AG08396 (cell line): ENCODE measurements at regions not wholly inside any gene's neighbourhood (a gene's known extent, or its start where the extent isn't known, plus 50 kb on each side); places are given as distances from the start of the nearest gene placed in this dataset.
"Not testable (repeated sequence)": the region's sequence is repeated elsewhere in the genome, so short reads cannot be mapped to it uniquely, and the experiment has no call there.

Source experiments
- DNase-seq: peaks from one replicate; pipeline ENCODE4 v3.0.0; 2012; ENCODE audit warnings: low spot score, mixed read lengths

DNA sequence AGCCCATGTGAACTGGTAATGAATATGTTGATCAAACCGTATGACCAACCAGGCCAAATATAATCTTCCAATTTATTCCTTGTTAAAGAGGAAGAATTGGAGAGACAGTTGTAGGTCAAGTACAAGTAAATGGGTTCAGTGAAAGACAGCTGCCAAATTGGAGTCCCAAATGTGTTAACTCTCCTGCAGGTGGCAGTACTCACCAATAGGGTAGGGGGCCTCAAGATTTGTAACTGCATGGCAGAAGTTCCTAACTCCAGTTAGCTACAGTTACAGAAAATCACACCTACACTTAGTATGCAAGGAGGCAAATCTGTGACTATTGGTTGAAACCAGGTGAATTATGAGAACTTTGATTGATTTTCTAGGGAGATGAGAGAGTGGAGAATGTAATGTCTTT, 278.0 kb downstream of the ZBBX start:
- DNase-seq = no peak

DNA sequence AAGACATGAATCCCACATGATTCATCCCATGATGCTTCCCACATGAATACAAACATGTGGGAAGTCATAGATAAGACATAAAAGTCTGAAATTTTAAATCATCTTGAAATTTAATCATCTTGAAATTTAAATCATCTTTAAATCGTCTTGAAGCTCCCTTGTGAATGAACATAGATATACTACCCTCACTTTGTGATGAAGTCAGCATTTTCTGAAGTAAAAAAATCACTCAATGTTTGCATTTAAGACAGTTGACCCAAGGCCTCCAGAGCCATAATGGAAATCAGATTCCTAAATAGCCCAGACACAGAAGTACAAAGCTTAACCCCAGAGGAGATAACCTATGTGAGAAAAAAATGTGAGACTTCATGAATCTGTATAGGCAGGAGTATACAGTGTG, 279.4 kb downstream of the ZBBX start:
- DNase-seq = no peak

DNA sequence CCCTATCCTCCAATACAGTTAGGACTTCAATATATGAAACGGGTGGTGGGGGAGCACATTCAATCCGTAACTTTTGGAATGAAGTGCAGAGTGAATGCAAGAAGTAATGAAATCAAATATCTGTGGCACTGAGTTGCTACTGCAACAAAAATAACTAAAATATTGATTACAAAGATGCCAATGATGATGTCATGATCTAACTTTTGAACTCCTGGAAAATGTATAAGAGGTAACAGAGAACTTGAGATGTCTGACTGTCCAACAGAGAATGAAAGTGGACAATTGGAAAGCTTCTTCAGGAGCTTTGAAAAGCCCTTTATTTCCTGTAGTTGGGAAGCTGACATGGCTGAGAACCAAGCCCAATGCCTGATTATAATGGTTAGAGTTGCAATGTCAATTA, 279.9 kb downstream of the ZBBX start:
- DNase-seq = no peak

DNA sequence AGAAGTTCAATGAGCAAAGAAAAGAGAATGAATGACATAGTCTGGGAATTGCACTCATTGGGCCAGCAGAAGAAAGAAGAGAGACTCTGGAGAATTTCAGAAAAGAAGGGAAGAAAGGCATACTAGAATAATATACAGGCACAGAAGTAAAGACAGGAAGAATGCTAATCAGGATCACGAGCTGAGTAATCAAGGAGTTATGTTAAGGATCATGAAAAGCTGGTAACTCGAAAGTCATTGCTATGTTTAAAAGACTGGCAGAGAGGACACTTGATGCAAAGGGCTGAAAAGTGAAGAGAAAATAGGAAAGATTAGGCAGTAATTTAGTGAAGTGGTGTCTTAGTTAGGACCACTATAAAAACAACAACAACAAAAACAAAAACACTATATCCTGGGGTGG, 284.1 kb downstream of the ZBBX start:
- DNase-seq = no peak

GRCh38 chr3:167094632-167095031, 285.5 kb downstream of the ZBBX start:
- no peak for DNase-seq

- DNase-seq = no peak
Measured at GRCh38 chr3:167091226-167091625, 288.9 kb downstream of the ZBBX start.

DNA sequence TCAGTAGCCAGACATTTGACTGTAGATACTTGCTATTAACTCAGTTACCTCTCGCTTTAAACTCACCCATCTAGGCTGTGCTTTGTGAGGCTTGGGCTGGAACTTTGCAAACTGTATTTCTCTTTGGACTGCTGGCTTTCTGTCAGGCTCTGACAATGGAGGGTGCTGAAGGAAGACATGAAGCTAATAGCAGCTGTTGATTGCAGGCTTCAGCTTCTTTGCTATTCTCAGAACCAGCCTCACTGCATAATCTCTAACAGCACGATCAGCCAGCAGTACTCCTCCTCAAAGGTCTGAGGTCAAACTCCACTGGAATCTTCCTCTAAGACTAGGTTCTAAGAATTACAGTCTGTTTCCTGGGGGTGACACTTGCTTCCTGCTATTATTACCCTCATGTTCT, 295.6 kb downstream of the ZBBX start:
- DNase-seq = no peak

GRCh38 chr3:167078070-167078622, 302.0 kb downstream of the ZBBX start:
- no peak for DNase-seq

DNA sequence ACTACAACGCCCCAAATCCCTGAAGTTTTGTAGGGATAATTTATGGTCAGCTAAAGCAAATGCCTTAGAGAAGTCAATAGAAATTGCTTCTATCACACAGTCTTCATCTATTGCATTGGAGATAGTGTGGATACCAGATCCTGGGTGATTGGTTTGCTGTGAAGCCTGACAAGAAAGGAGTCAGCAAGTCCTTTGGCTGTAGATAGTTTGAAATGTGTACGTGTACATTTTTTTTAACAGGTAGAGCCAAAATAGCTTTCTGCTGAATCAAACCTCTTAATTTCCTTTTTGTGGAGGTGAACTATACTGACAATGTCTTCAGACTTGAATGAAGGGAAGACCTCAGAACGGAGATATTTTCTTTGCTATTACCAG, 312.3 kb downstream of the ZBBX start:
- no peak for DNase-seq

GRCh38 chr3:167066977-167067786, 312.9 kb downstream of the ZBBX start:
- peak; percentile 2 for DNase-seq

- DNase-seq = no peak
Measured at GRCh38 chr3:167057581-167057980, 322.5 kb downstream of the ZBBX start.

- no peak for DNase-seq
Measured at GRCh38 chr3:167054926-167055325, 325.2 kb downstream of the ZBBX start.

- no peak for DNase-seq
Measured at GRCh38 chr3:167051421-167051820, 328.7 kb downstream of the ZBBX start.

DNA sequence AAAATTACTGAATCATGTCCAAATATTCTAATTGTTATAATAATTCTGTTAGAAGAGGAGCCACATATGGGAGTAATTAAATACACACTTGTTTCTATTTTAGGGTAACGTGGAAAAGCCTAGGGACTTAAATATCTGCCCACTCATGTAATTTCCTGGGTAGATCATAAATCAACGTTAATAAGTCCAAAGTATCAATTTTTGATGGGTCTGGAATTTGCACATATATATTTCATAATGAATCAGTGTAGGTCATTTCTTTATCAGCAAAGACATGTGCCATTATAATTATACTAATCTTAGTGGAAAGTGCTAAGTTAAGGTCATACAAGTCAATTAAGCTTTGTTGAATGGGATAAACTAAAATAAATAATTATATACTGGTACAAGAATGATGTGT, 346.2 kb downstream of the ZBBX start:
- no peak for DNase-seq

DNA sequence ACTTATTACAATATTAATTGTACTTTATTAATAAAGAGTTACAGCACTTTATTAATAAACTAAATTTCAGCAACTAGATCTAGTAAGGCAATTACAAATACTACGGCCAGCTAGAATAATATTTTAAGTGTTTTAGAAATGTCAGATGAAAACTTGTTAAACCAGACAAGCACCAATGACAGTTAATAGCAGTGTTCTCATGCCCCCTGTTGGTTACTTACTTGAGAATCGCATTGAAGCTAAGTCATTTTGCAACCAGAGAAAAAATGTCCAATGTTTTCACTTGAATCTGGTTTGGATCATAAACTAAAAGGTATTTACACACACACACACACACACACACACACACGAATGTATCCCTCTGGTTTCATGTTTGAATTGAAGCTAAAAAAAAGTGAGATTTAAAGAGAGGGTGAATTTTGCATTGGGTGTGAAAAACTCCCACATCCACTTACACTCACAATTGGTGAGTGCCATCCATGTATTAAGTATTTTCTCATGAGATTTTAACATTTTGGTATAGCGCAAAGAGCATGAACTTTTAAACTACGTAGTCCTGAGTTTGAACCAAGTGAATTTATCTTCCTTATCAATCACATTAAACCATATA, 347.7 kb downstream of the ZBBX start:
- DNase-seq = peak; percentile 16

DNA sequence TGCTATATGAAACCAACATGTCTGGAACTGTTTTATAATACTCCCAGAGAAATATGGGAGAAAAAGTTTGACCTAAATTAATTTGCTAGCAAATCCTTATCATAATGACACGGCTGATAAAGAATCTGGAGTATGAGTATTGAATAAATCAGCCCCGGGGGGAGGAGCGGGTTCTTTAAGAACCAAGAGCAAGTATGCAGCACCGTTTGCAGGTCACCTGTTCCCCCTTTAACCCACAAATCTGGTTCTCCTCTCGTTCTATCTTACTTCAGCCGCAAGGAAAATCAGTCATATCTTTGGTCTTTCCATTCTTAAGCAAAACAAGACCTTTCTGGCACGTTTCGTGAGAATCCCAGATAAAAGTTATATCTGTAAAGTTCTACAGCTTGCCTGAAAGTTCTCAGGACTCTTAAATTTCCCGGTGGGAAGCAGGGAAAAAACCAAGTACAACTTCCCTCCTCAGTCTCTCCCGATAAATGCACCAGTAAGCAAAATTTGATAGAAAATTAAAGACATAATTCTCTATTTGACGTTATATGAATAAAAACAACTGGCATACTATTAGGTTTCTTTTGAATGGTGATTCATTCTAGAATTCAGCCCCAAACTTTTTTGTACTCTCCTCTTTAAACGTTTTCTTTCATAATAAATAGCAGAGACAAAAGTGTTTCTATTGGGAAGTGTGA, 348.6 kb downstream of the ZBBX start:
- DNase-seq = no peak

DNA sequence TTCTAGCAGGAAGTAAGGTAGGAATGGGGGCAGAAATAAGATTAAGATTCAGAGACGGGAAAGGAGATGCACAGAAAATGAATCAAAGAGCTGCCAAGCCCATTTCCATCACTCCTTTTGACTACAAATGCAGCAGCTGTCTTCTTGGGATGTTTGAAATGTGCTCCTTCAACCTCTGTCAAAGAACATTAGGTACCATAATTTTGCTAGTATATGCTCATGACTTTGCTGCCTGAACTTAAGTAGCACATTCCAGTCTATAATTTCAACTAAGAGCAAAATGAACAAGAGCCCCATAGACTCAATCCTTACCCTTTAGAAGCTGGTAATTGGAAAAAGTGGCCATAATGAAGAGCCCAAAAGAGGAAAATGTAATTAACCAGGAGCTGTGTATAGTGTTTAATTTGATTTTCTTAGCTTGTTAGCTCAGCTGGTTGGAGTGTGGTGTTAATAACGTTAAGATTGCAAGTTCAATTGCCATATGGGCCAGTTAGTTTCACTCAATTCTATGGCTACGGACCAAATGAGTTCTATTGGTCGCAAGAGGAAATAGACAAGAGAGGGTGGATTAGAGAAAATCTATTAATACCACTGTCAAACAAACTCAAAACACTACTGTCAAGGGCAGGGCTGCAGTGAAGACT, 349.9 kb downstream of the ZBBX start:
- DNase-seq = no peak

DNA sequence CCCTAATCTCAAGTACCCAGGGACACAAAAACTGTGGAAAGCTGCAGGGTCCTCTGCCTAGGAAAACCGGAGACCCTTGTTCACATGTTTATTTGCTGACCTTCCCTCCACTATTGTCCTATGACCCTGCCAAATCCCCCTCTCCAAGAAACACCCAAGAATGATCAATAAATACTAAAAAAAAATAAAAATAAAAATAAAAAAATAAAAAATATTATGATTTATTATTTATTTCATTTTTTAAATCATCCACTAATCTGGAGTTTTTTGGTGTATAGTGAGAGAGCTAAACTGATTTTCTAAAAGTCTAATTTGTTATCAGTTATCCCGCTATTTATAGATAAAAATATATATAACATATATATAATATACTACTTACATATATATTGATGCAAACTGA, 360.6 kb downstream of the ZBBX start:
- not testable (repeated sequence) for DNase-seq

DNA sequence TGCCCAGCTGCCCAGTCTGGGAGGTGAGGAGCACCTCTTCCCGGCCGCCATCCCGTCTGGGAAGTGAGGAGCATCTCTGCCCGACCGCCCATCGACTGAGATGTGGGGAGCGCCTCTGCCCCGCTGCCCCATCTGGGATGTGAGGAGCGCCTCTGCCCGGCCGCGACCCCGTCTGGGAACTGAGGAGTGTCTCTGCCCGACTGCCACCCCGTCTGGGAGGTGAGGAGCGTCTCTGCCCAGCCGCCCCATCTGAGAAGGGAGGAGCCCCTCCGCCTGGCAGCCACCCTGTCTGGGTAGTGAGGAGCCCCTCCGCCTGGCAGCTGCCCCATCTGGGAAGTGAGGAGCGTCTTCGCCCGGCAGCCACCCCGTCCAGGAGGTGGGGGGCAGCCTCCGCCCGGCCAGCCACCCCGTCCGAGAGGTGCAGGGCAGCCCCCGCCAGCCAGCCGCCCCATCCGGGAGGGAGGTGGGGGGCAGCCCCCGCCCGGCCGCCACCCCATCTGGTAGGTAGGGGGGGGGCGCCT, 361.4 kb downstream of the ZBBX start:
- DNase-seq = not testable (repeated sequence)

DNA sequence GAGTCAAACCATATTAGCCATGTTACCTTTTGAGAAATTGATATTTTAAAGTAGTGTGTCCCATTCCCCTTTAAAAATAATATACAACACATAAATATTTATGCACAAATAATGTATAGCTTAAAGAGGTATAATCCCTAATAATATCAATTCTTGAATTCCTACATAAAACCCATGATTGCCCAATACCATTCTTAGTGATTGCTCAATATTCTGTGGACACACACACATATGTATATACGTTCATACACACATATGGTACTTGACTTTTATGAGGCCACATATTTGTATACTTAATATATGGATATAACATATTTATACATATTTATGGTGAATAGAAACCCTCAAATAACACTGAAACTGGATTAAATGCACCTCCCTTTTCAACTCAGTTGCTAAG, 367.4 kb downstream of the ZBBX start:
- no peak for DNase-seq

GRCh38 chr3:167008791-167009190, 371.3 kb downstream of the ZBBX start:
- no peak for DNase-seq

DNA sequence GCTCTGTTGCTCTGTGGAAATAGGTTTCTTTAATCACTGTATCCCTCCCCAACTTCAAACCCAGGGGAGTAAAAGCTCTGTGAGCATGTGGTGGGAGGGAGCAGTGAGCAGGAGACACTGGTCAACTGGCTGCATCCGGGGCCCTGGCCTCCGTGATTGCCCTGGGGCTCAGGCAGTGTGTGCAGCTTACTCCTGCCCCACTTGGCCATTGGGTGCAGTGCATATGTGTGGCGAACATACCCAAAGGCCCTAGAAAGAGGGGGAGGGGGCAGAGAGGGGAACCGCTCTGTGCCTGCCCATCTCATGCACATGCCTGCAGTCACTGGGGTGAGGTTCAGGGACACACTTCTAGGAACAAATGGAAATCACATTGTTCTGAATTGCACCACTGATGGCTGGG, 378.7 kb downstream of the ZBBX start:
- no peak for DNase-seq
